PC-9 (cell line): ENCODE measurements at regions not wholly inside any gene's neighbourhood (a gene's known extent, or its start where the extent isn't known, plus 50 kb on each side); places are given as distances from the start of the nearest gene placed in this dataset.

Experiments used
- EZH2 ChIP-seq: fragments of 200-600 bp; sonication (generic); IDR thresholded peaks from 2 replicates; pipeline ENCODE4 v1.8.0; 2017; ENCODE audit warnings: antibody characterized with exemption, low read depth
- TF ChIP-seq, protein P1 (sequence below): fragments of 200-600 bp; sonication (generic); conservative IDR thresholded peaks from 2 replicates; pipeline ENCODE4 v1.6.1; 2017; ENCODE audit warnings: mixed run types, antibody characterized with exemption, mild to moderate bottlenecking, moderate library complexity

GRCh38 chr12:19979584-19979983 lies 388.8 kb upstream of the PDE3A start:
- TF ChIP-seq, protein P1, sequence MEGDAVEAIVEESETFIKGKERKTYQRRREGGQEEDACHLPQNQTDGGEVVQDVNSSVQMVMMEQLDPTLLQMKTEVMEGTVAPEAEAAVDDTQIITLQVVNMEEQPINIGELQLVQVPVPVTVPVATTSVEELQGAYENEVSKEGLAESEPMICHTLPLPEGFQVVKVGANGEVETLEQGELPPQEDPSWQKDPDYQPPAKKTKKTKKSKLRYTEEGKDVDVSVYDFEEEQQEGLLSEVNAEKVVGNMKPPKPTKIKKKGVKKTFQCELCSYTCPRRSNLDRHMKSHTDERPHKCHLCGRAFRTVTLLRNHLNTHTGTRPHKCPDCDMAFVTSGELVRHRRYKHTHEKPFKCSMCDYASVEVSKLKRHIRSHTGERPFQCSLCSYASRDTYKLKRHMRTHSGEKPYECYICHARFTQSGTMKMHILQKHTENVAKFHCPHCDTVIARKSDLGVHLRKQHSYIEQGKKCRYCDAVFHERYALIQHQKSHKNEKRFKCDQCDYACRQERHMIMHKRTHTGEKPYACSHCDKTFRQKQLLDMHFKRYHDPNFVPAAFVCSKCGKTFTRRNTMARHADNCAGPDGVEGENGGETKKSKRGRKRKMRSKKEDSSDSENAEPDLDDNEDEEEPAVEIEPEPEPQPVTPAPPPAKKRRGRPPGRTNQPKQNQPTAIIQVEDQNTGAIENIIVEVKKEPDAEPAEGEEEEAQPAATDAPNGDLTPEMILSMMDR: no peak
- no peak for TF ChIP-seq EZH2
